ENCODE measurements at regions not wholly inside any gene's neighbourhood (a gene's known extent, or its start where the extent isn't known, plus 50 kb on each side); places are given as distances from the start of the nearest gene placed in this dataset.

DNA sequence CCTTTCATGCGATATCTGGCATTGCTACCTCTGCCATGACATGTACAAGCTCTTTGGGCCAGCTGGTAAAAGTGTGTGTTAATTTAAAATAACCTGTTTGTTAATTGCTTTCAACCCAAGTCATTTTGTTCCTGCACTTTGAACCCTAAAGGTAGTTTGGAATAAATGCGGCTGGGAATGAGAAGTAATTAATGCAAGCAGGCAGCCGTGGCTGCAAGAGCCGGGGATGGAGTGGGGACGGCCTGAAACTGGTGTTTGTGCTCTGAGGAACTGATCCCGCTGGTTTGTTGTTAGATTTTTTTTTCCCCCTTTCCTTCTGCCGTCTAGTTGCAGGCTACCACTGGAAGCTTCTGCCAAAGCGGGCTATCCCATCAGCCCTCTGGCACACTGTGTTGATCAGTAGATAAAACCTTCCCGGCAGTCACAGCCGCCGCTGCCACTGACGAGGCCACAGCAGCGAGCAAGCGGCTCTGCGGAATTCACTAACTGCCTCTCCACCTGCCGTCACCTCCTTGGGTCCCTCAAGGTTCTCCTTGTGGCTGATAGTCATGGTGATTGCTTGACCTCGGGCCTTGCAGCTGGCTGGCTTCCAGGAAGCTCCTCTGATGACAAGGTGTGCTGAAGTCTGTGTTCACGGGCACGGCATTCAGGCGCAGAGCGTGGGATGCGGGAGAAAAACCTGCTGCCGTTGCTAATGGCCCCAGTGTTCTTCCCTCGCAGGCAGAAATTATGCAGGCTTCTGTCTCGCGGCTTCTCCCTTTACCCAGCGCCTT, 315.9 kb downstream of the TFAP2A start:
- Mint-ChIP-seq H3K36me3 (ENCODE audit: low read depth, unreplicated experiment) (no peaks in the 10 kb centered on the region), H3K27me3 (ENCODE audit: low read depth, unreplicated experiment) (no peaks in the 10 kb centered on the region), H3K4me3 (ENCODE audit: unreplicated experiment) (no peak overlapping the region), H3K27ac (ENCODE audit: unreplicated experiment) (no peak overlapping the region), H3K4me1 (ENCODE audit: low read depth, unreplicated experiment) (no peaks in the 10 kb centered on the region), H3K9me3 (ENCODE audit: unreplicated experiment) (peaks cover 2% of the 10 kb centered on the region)
- H3K79me2 ChIP-seq (ENCODE audit: insufficient read depth, low read length), result no peaks in the 10 kb centered on the region
- H3K4me2 ChIP-seq (ENCODE audit: low read length), result no peak overlapping the region
- H2AFZ ChIP-seq (ENCODE audit: low read depth, low read length), result no peak overlapping the region
- H3K4me1 ChIP-seq (ENCODE audit: insufficient read depth, low read length), result no peaks in the 10 kb centered on the region
- H3K9me3 ChIP-seq (ENCODE audit: insufficient read depth, low read depth, low read length), result no peaks in the 10 kb centered on the region
- no peak overlapping the region for H3K4me3 ChIP-seq (ENCODE audit: insufficient read depth, low read depth, low read length)
- no peak overlapping the region for H3K9ac ChIP-seq (ENCODE audit: low read length)
- no peak for TF ChIP-seq EZH2 (IDR thresholded peaks at IDR 0.05; ENCODE audit: insufficient read depth, low read length)
- TF ChIP-seq, protein P1, sequence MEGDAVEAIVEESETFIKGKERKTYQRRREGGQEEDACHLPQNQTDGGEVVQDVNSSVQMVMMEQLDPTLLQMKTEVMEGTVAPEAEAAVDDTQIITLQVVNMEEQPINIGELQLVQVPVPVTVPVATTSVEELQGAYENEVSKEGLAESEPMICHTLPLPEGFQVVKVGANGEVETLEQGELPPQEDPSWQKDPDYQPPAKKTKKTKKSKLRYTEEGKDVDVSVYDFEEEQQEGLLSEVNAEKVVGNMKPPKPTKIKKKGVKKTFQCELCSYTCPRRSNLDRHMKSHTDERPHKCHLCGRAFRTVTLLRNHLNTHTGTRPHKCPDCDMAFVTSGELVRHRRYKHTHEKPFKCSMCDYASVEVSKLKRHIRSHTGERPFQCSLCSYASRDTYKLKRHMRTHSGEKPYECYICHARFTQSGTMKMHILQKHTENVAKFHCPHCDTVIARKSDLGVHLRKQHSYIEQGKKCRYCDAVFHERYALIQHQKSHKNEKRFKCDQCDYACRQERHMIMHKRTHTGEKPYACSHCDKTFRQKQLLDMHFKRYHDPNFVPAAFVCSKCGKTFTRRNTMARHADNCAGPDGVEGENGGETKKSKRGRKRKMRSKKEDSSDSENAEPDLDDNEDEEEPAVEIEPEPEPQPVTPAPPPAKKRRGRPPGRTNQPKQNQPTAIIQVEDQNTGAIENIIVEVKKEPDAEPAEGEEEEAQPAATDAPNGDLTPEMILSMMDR (IDR thresholded peaks at IDR 0.05; ENCODE audit: insufficient read depth, low read depth, low read length), result no peak
- no peaks in the 10 kb centered on the region for H4K20me1 ChIP-seq (ENCODE audit: insufficient read depth, low read length)
- DNase-seq (ENCODE audit: low read depth) (no peak), FAIRE-seq (no peak)
- no peaks in the 10 kb centered on the region for H3K36me3 ChIP-seq (ENCODE audit: insufficient read depth, low read length)
- no peaks in the 10 kb centered on the region for H3K27me3 ChIP-seq (ENCODE audit: insufficient read depth, low read length)
- no peak overlapping the region for H3K27ac ChIP-seq (ENCODE audit: low read depth, low read length)

DNA sequence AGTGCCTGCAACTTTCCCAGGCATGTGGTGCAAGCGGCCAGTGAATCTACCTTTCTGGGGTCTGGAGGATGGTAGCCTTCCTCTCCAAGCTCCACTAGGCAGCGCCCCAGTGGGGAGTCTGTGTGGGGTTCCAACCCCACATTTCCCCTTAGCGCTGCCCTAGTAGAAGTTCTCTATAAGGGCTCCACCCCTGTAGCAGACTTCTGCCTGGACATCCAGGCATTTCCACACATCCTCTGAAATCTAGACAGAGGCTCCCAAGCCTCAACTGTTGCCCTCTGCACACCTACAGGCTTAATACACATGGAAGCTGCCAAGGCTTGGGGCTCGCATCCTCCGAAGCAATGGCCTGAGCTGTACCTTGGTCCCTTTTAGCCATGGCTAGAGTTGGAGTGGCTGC, 321.6 kb downstream of the TFAP2A start:
- Mint-ChIP-seq H3K27me3 (ENCODE audit: low read depth, unreplicated experiment) (no peaks in the 10 kb centered on the region), H3K36me3 (ENCODE audit: low read depth, unreplicated experiment) (no peaks in the 10 kb centered on the region), H3K9me3 (ENCODE audit: unreplicated experiment) (peaks cover 9% of the 10 kb centered on the region), H3K4me1 (ENCODE audit: low read depth, unreplicated experiment) (no peaks in the 10 kb centered on the region), H3K27ac (ENCODE audit: unreplicated experiment) (no peak overlapping the region), H3K4me3 (ENCODE audit: unreplicated experiment) (no peak overlapping the region)
- H3K36me3 ChIP-seq (ENCODE audit: insufficient read depth, low read length), result no peaks in the 10 kb centered on the region
- H3K9me3 ChIP-seq (ENCODE audit: insufficient read depth, low read depth, low read length), result peaks cover 4% of the 10 kb centered on the region
- no peaks in the 10 kb centered on the region for H3K4me1 ChIP-seq (ENCODE audit: insufficient read depth, low read length)
- H3K4me2 ChIP-seq (ENCODE audit: low read length), result no peak overlapping the region
- TF ChIP-seq, protein P1 (IDR thresholded peaks at IDR 0.05; ENCODE audit: insufficient read depth, low read depth, low read length), result no peak
- no peak for TF ChIP-seq EZH2 (IDR thresholded peaks at IDR 0.05; ENCODE audit: insufficient read depth, low read length)
- H3K27ac ChIP-seq (ENCODE audit: low read depth, low read length), result no peak overlapping the region
- no peaks in the 10 kb centered on the region for H3K27me3 ChIP-seq (ENCODE audit: insufficient read depth, low read length)
- H3K79me2 ChIP-seq (ENCODE audit: insufficient read depth, low read length), result no peaks in the 10 kb centered on the region
- H3K9ac ChIP-seq (ENCODE audit: low read length), result no peak overlapping the region
- H4K20me1 ChIP-seq (ENCODE audit: insufficient read depth, low read length), result no peaks in the 10 kb centered on the region
- FAIRE-seq (no peak), DNase-seq (ENCODE audit: low read depth) (no peak)
- no peak overlapping the region for H2AFZ ChIP-seq (ENCODE audit: low read depth, low read length)
- H3K4me3 ChIP-seq (ENCODE audit: insufficient read depth, low read depth, low read length), result no peak overlapping the region
